HepG2 (cell line): ENCODE measurements at regions not wholly inside any gene's neighbourhood (a gene's known extent, or its start where the extent isn't known, plus 50 kb on each side); places are given as distances from the start of the nearest gene placed in this dataset.

ENCODE experiments used
- ATAC-seq: fragments of 200-7000 bp; cut with Tn5 transposase; 3 replicates; pipeline ENCODE4 v1.9.1; 2020; ENCODE audit warnings: mild to moderate bottlenecking, moderate library complexity
- BruUV-seq: library from RNA; stranded (reverse); fragments of 400-500 nt; replicated peaks from 2 replicates; lab custom pipeline; 2021; lab: Mats Ljungman, UMichigan
- CTCF ChIA-PET: fragments of 300-600 bp; formaldehyde crosslinking; extraction: SDS; loops from one replicate; lab custom pipeline; 2021; ENCODE audit warnings: low total read pairs, inconsistent platforms, low intra/inter-chr PET ratio; lab: Yijun Ruan, JAX
- POLR2A ChIA-PET: fragments of 350-600 bp; sonication (Branson Sonifier 250); formaldehyde crosslinking; loops from one replicate; lab custom pipeline; 2020; ENCODE audit warnings: antibody characterized with exemption, inconsistent platforms; lab: Yijun Ruan, JAX
- DNase-seq: peaks from one replicate; pipeline ENCODE4 v3.0.0-alpha.2; 2015; ENCODE audit warnings: low spot score
- FAIRE-seq: peaks from 3 replicates; lab custom pipeline; 2011; peaks lifted over from hg19 to GRCh38; lab: Jason Lieb, UNC
- H2AFZ ChIP-seq: one replicate; pipeline ENCODE4 v1.6.1; 2011; ENCODE audit warnings: low read length, inconsistent platforms
- H3K27ac ChIP-seq: fragments of 300-600 bp; 3 replicates; pipeline ENCODE4 v1.8.0; 2011; ENCODE audit warnings: mixed run types, mild to moderate bottlenecking, mixed read lengths, low read length, inconsistent platforms; ENCODE audit not compliant: insufficient read depth; ENCODE audit errors: extremely low read length
- H3K27me3 ChIP-seq, 2 experiments: fragments of 200-600 bp in 1 of 2; 2 replicates in 1 of 2; 3 replicates in 1 of 2; pipeline versions ENCODE4 v1.6.0 to v1.8.0; 2011; ENCODE audit warnings: low read length in 2 of 2, mild to moderate bottlenecking in 2 of 2, moderate library complexity in 2 of 2, inconsistent platforms in 1 of 2; ENCODE audit not compliant: insufficient read depth in 2 of 2, control insufficient read depth in 1 of 2
- H3K36me3 ChIP-seq, 2 experiments: fragments of 200-600 bp in 1 of 2; replicated peaks in 1 of 2; 2 replicates in 1 of 2; 3 replicates in 1 of 2; pipeline versions ENCODE4 v1.5.1 to v1.8.0; 2011; ENCODE audit warnings: low read length in 2 of 2, inconsistent platforms in 1 of 2; ENCODE audit not compliant: insufficient read depth in 2 of 2, control insufficient read depth in 1 of 2
- H3K4me1 ChIP-seq: 2 replicates; pipeline ENCODE4 v1.5.1; 2012; ENCODE audit warnings: low read length, inconsistent platforms; ENCODE audit not compliant: insufficient read depth
- H3K4me2 ChIP-seq: 2 replicates; pipeline ENCODE4 v1.6.0; 2011; ENCODE audit warnings: low read depth, low read length, inconsistent platforms
- H3K4me3 ChIP-seq, 3 experiments: fragments of 200-600 bp in 1 of 3; sonication (generic), shearing (Covaris generic) in 1 of 3; replicated peaks in 1 of 3; 2 replicates each; pipeline ENCODE4 v1.5.1; 2011 to 2016; ENCODE audit warnings: low read length in 3 of 3, inconsistent platforms in 2 of 3, low read depth in 2 of 3, mild to moderate bottlenecking in 2 of 3, control low read depth in 1 of 3, mixed read lengths in 1 of 3; ENCODE audit not compliant: insufficient read depth in 1 of 3
- H3K79me2 ChIP-seq: one replicate; pipeline ENCODE4 v1.6.1; 2011; ENCODE audit warnings: low read length, inconsistent platforms; ENCODE audit not compliant: insufficient read depth
- H3K9ac ChIP-seq: 2 replicates; pipeline ENCODE4 v1.6.0; 2011; ENCODE audit warnings: mild to moderate bottlenecking, low read depth, low read length, inconsistent platforms; ENCODE audit not compliant: insufficient read depth
- H3K9me3 ChIP-seq: 2 replicates; pipeline ENCODE4 v1.5.1; 2012; ENCODE audit warnings: mild to moderate bottlenecking, low read length
- H4K20me1 ChIP-seq: 2 replicates; pipeline ENCODE4 v1.6.0; 2011; ENCODE audit warnings: inconsistent platforms, mild to moderate bottlenecking, low read length, moderate library complexity; ENCODE audit not compliant: insufficient read depth
- FOXM1 ChIP-seq: sonication (generic); formaldehyde crosslinking; IDR thresholded peaks from 2 replicates; pipeline ENCODE4 v1.5.0; 2020; ENCODE audit warnings: missing genetic modification reagents
- FOXP1 ChIP-seq, 2 experiments: fragments of 450-650 bp in 1 of 2; IDR thresholded peaks; 2 replicates each; pipeline ENCODE4 v1.6.1; 2017 to 2018; ENCODE audit warnings: antibody characterized with exemption in 1 of 2
- GMEB2 ChIP-seq: IDR thresholded peaks from 2 replicates; pipeline ENCODE4 v1.6.1; 2016; ENCODE audit warnings: missing biosample characterization, missing genetic modification reagents, low read depth
- GTF2F1 ChIP-seq: fragments of 150-350 bp; IDR thresholded peaks from 2 replicates; pipeline ENCODE4 v1.6.1; 2014; ENCODE audit warnings: low read length
- NCOR1 ChIP-seq: fragments of 200-600 bp; sonication (generic); IDR thresholded peaks from 2 replicates; pipeline ENCODE4 v1.7.0; 2017; ENCODE audit warnings: antibody characterized with exemption, low read length, borderline replicate concordance
- PHB2 ChIP-seq: fragments of 450-650 bp; IDR thresholded peaks from 2 replicates; pipeline ENCODE4 v1.6.1; 2018; ENCODE audit not compliant: partially characterized antibody
- RELA ChIP-seq: sonication (generic); formaldehyde crosslinking; IDR thresholded peaks from 2 replicates; pipeline ENCODE4 v1.4.0; 2020; ENCODE audit warnings: missing genetic modification reagents
- RFX3 ChIP-seq: IDR thresholded peaks from 2 replicates; pipeline ENCODE4 v1.6.1; 2016; ENCODE audit warnings: missing biosample characterization, missing genetic modification reagents
- RNF2 ChIP-seq: fragments of 450-650 bp; conservative IDR thresholded peaks from 2 replicates; pipeline ENCODE4 v1.6.1; 2016; ENCODE audit warnings: low read depth
- SATB2 ChIP-seq: sonication (generic); formaldehyde crosslinking; IDR thresholded peaks from 2 replicates; pipeline ENCODE4 v1.5.0; 2020; ENCODE audit warnings: missing genetic modification reagents
- TAF1 ChIP-seq: sonication (generic); formaldehyde crosslinking; IDR thresholded peaks from 2 replicates; pipeline ENCODE4 v1.4.0; 2020; ENCODE audit warnings: missing genetic modification reagents
- ZBTB38 ChIP-seq: sonication (generic); formaldehyde crosslinking; IDR thresholded peaks from 2 replicates; pipeline ENCODE4 v1.5.1; 2020; ENCODE audit warnings: mild to moderate bottlenecking, missing genetic modification reagents
- ZNF180 ChIP-seq: sonication (generic); formaldehyde crosslinking; IDR thresholded peaks from 2 replicates; pipeline ENCODE4 v1.4.0; 2020; ENCODE audit warnings: low read depth, missing genetic modification reagents, borderline replicate concordance
- ZNF205 ChIP-seq: IDR thresholded peaks from 2 replicates; pipeline ENCODE4 v1.6.1; 2018; ENCODE audit warnings: missing biosample characterization, missing genetic modification reagents
- ZNF496 ChIP-seq: sonication (generic); formaldehyde crosslinking; IDR thresholded peaks from 2 replicates; pipeline ENCODE4 v1.8.1; 2023; ENCODE audit warnings: mild to moderate bottlenecking, moderate library complexity, missing genetic modification reagents; ENCODE audit not compliant: insufficient replicate concordance
- ZNF615 ChIP-seq: sonication (generic); formaldehyde crosslinking; IDR thresholded peaks from 2 replicates; pipeline ENCODE4 v1.5.0; 2020; ENCODE audit warnings: mild to moderate bottlenecking, missing genetic modification reagents, borderline replicate concordance
- ZNF619 ChIP-seq: sonication (generic); formaldehyde crosslinking; IDR thresholded peaks from 2 replicates; pipeline ENCODE4 v1.4.0; 2020; ENCODE audit warnings: mild to moderate bottlenecking, missing genetic modification reagents
- ZNF674 ChIP-seq: sonication (generic); formaldehyde crosslinking; IDR thresholded peaks from 2 replicates; pipeline ENCODE4 v1.5.0; 2020; ENCODE audit warnings: low read depth, mild to moderate bottlenecking, missing genetic modification reagents
- ZSCAN29 ChIP-seq: sonication (generic); formaldehyde crosslinking; conservative IDR thresholded peaks from 2 replicates; pipeline ENCODE4 v1.4.0; 2020; ENCODE audit warnings: mild to moderate bottlenecking, missing genetic modification reagents
- WGBS: methylation state at CpG from one replicate; pipeline ENCODE4 v1.1.6; 2017; ENCODE audit warnings: low lambda C conversion rate; 5-methylcytosine and 5-hydroxymethylcytosine counted together
- in situ Hi-C: cut with HindIII; loops from 2 replicates; pipeline ENCODE4 v1.10.0; 2017; ENCODE audit warnings: low pct_unique_long_range_greater_than_20kb; ENCODE audit not compliant: extremely low pct_ligation_motif_present
- intact Hi-C: fragments of 100-400 bp; cut with micrococcal nuclease; formaldehyde crosslinking; loops from one replicate; pipeline ENCODE4 v1.10.0; 2022; ENCODE audit not compliant: unreplicated experiment

- BruUV-seq, result no TSS peak
- ChIA-PET CTCF (no interaction called here), POLR2A (no interaction called here)
- ATAC-seq, result no peak
- DNase-seq, result no peak
- H2AFZ ChIP-seq, result no peak overlapping the region
- in situ Hi-C loops, result no loop called here
- no peak overlapping the region for H3K4me3 ChIP-seq
- no peak overlapping the region for H3K4me2 ChIP-seq
- H3K9ac ChIP-seq, result no peak overlapping the region
- WGBS, result 1% methylated on average over 2 of the region's 2 CpGs
- no peaks in the 10 kb centered on the region for H3K27me3 ChIP-seq
- intact Hi-C loops, result no loop called here
- H3K79me2 ChIP-seq, result no peaks in the 10 kb centered on the region
- no peak for FAIRE-seq
- H3K27ac ChIP-seq, result no peak overlapping the region
- H3K36me3 ChIP-seq, result no peaks in the 10 kb centered on the region
- H3K9me3 ChIP-seq, result peaks cover 6% of the 10 kb centered on the region; the same call in 1 of the 2 replicates
- no peaks in the 10 kb centered on the region for H3K4me1 ChIP-seq
- no peaks in the 10 kb centered on the region for H4K20me1 ChIP-seq
- TF ChIP-seq FOXP1 (IDR thresholded peaks at IDR 0.05), result no peak
- TF ChIP-seq FOXP1 (CRISPR knock-in tag; IDR thresholded peaks at IDR 0.05), result no peak
- TF ChIP-seq ZNF615 (CRISPR knock-in tag), result no peak
- TF ChIP-seq ZSCAN29, result no peak
- no peak for TF ChIP-seq ZNF619 (CRISPR knock-in tag)
- no peak for TF ChIP-seq SATB2 (CRISPR knock-in tag)
- no peak for TF ChIP-seq ZNF496 (CRISPR knock-in tag)
- TF ChIP-seq NCOR1, result no peak
- TF ChIP-seq ZNF674 (CRISPR knock-in tag), result no peak
- TF ChIP-seq ZBTB38 (CRISPR knock-in tag), result no peak
- TF ChIP-seq RNF2, result no peak
- TF ChIP-seq TAF1 (CRISPR knock-in tag), result no peak
- TF ChIP-seq GTF2F1, result no peak
- TF ChIP-seq ZNF205 (CRISPR knock-in tag), result no peak
- TF ChIP-seq RFX3, result no peak
- no peak for TF ChIP-seq RELA (CRISPR knock-in tag)
- TF ChIP-seq FOXM1 (CRISPR knock-in tag), result no peak
- TF ChIP-seq GMEB2, result no peak
- no peak for TF ChIP-seq PHB2
- TF ChIP-seq ZNF180 (CRISPR knock-in tag), result no peak
Measured at GRCh38 chr3:80836395-80836794, 925.0 kb downstream of the GBE1 start.
